Endometrium (tissue), 2 donors: ENCODE measurements at regions not wholly inside any gene's neighbourhood (a gene's known extent, or its start where the extent isn't known, plus 50 kb on each side); places are given as distances from the start of the nearest gene placed in this dataset.
"Not testable (repeated sequence)": the region's sequence is repeated elsewhere in the genome, so short reads cannot be mapped to it uniquely, and the experiment has no call there.

Experiments
- FAIRE-seq: peaks from 2 replicates; lab custom pipeline; 2012; peaks lifted over from hg19 to GRCh38; lab: Jason Lieb, UNC
- donor health status: control.
- donor health status: control.

GRCh38 chr18:49731860-49732311, 81.4 kb downstream of the ACAA2 start:
- FAIRE-seq = no peak

GRCh38 chr18:49731421-49731841, 81.9 kb downstream of the ACAA2 start:
- FAIRE-seq = no peak

- no peak for FAIRE-seq
Observed at GRCh38 chr18:49730951-49731391, 82.4 kb downstream of the ACAA2 start.

- no peak for FAIRE-seq
Observed at GRCh38 chr18:49728542-49728941, 84.8 kb downstream of the ACAA2 start.

- FAIRE-seq = no peak
Observed at GRCh38 chr18:49727816-49728215, 85.5 kb downstream of the ACAA2 start.

GRCh38 chr18:49726675-49726963, 86.7 kb downstream of the ACAA2 start:
- FAIRE-seq = no peak

- FAIRE-seq = peak; percentile 50
Observed at GRCh38 chr18:49725809-49726674, 87.3 kb downstream of the ACAA2 start.

- FAIRE-seq = no peak
Observed at GRCh38 chr18:49723648-49724180, 89.6 kb downstream of the ACAA2 start.

- FAIRE-seq = no peak
Observed at GRCh38 chr18:49722477-49722876, 90.9 kb downstream of the ACAA2 start.

- FAIRE-seq = no peak
Observed at GRCh38 chr18:49721981-49722380, 91.4 kb downstream of the ACAA2 start.

GRCh38 chr18:49720944-49721343, 92.4 kb downstream of the ACAA2 start:
- FAIRE-seq = not testable (repeated sequence)

- no peak for FAIRE-seq
Observed at GRCh38 chr18:49717617-49718016, 95.7 kb downstream of the ACAA2 start.

GRCh38 chr18:49716035-49716434, 97.3 kb downstream of the ACAA2 start:
- no peak for FAIRE-seq

- FAIRE-seq = no peak
Observed at GRCh38 chr18:49709347-49709690, 104.0 kb downstream of the ACAA2 start.

- FAIRE-seq = no peak
Observed at GRCh38 chr18:49708662-49709346, 104.5 kb downstream of the ACAA2 start.

GRCh38 chr18:49707599-49707998, 105.7 kb downstream of the ACAA2 start:
- no peak for FAIRE-seq

GRCh38 chr18:49704334-49704733, 109.0 kb downstream of the ACAA2 start:
- no peak for FAIRE-seq

- no peak for FAIRE-seq
Observed at GRCh38 chr18:49701190-49701589, 112.1 kb downstream of the ACAA2 start.

GRCh38 chr18:49699303-49699702, 114.0 kb downstream of the ACAA2 start:
- no peak for FAIRE-seq

- no peak for FAIRE-seq
Observed at GRCh38 chr18:49698525-49699025, 114.8 kb downstream of the ACAA2 start.

GRCh38 chr18:49697757-49698524, 115.4 kb downstream of the ACAA2 start:
- FAIRE-seq = no peak

- FAIRE-seq = no peak
Observed at GRCh38 chr18:49697049-49697448, 116.3 kb downstream of the ACAA2 start.
